Sigmoid colon (tissue), 6 donors: ENCODE measurements at regions not wholly inside any gene's neighbourhood (a gene's known extent, or its start where the extent isn't known, plus 50 kb on each side); places are given as distances from the start of the nearest gene placed in this dataset.

Source experiments
- DNase-seq: peaks from one replicate; pipeline ENCODE4 v3.0.0-alpha.2; 2019
- H3K27ac ChIP-seq, 4 donors: fragments of 200-600 bp; sonication (generic); one replicate each; pipeline ENCODE4 v1.5.1; 2016 to 2019; ENCODE audit warnings: mild to moderate bottlenecking in 1 of 4
- H3K27me3 ChIP-seq, 3 donors: fragments of 200-600 bp; sonication (generic); one replicate each; pipeline ENCODE4 v1.5.1; 2019; ENCODE audit warnings: mild to moderate bottlenecking in 1 of 3
- H3K36me3 ChIP-seq, 4 donors: fragments of 200-600 bp; sonication (generic); one replicate each; pipeline ENCODE4 v1.5.1; 2016 to 2019
- H3K4me1 ChIP-seq, 4 donors: fragments of 200-600 bp; sonication (generic); one replicate each; pipeline ENCODE4 v1.5.1; 2017 to 2019
- H3K4me3 ChIP-seq, 4 donors: fragments of 200-600 bp; sonication (generic); one replicate each; pipeline ENCODE4 v1.5.1; 2017 to 2019; ENCODE audit warnings: mild to moderate bottlenecking in 2 of 4, moderate library complexity in 1 of 4
- H3K9me3 ChIP-seq, 4 donors: fragments of 200-600 bp in 3 of 4; sonication (generic) in 3 of 4; one replicate each; pipeline versions ENCODE4 v1.5.1 to v1.6.1; 2013 to 2019
- EP300 ChIP-seq, 4 donors: sonication (generic); formaldehyde crosslinking; IDR thresholded peaks; one replicate each; pipeline ENCODE4 v1.6.1; 2017; ENCODE audit warnings: antibody characterized with exemption in 4 of 4
- POLR2A ChIP-seq, 2 donors: fragments of 450-650 bp; IDR thresholded peaks; one replicate each; pipeline ENCODE4 v1.6.1; 2016; ENCODE audit warnings: antibody characterized with exemption in 2 of 2, mild to moderate bottlenecking in 2 of 2, moderate library complexity in 2 of 2
- POLR2AphosphoS5 ChIP-seq, 4 donors: sonication (generic); formaldehyde crosslinking; IDR thresholded peaks; one replicate each; pipeline ENCODE4 v1.6.1; 2017; ENCODE audit warnings: antibody characterized with exemption in 4 of 4
- WGBS, 2 donors: extraction: QIAGEN DNeasy Blood & Tissue Kit; methylation state at CpG; one replicate each; pipeline ENCODE4 v1.1.7; 2013; 5-methylcytosine and 5-hydroxymethylcytosine counted together
- intact Hi-C: fragments of 100-400 bp; cut with DNase I; formaldehyde crosslinking; loops from one replicate; pipeline ENCODE4 v1.15.1; 2023
- TF ChIP-seq, protein P1 (sequence below), 4 experiments: fragments of 450-650 bp in 3 of 4; fragments of 200-600 bp in 1 of 4; IDR thresholded peaks; one replicate each; pipeline ENCODE4 v1.5.1; 2016 to 2019; ENCODE audit warnings: antibody characterized with exemption in 4 of 4, mild to moderate bottlenecking in 3 of 4, moderate library complexity in 2 of 4
- donor health status: healthy with polysubstance abuse.
- donor health status: healthy.

DNA sequence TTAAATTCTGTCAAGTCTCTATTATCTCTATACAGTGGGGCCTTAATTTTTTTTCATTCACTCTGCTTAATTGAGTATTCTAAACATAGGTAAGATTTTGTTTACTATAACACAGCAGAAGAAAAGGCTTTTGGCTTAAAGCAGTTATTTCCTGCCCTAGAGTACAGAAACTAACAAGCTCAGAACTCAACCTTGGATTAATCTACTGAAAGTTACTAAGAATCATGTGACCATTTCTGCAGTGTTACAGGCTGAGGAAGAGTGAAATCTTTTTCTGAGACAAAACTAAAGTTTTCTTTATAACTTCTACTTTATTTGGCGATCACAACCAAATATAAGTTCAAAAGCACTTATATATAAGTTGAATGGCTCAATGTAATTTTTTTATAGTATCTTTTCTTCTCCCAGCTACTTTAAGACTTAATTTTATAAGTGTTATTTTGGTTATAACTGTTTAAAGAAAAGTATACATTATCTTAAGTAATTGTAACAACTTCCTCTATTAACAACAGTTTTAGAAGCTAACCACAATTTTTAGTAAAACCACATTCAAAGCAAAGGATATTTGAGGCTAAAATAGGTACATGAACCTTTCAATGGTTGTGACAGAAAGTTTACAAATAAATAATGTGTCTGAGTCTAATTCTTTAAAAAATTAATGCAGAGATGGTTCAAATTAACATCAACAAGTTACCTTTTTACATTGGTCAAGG, 240.6 kb upstream of the NAALADL2 start:
- no peak for DNase-seq
- Histone ChIP-seq H3K9me3 (no peaks in the 10 kb centered on the region), H3K4me3 (no peak overlapping the region), H3K4me1 (peaks cover 0 to 16% (median 0%) of the 10 kb centered on the region in 4 donors), H3K27ac (no peak overlapping the region), H3K36me3 (no peaks in the 10 kb centered on the region), H3K27me3 (no peaks in the 10 kb centered on the region)
- WGBS, 2 donors: 52 to 80% methylated on average over 1 of the region's 1 CpG
- no peak for TF ChIP-seq POLR2A (IDR thresholded peaks at IDR 0.05)
- TF ChIP-seq, protein P1, sequence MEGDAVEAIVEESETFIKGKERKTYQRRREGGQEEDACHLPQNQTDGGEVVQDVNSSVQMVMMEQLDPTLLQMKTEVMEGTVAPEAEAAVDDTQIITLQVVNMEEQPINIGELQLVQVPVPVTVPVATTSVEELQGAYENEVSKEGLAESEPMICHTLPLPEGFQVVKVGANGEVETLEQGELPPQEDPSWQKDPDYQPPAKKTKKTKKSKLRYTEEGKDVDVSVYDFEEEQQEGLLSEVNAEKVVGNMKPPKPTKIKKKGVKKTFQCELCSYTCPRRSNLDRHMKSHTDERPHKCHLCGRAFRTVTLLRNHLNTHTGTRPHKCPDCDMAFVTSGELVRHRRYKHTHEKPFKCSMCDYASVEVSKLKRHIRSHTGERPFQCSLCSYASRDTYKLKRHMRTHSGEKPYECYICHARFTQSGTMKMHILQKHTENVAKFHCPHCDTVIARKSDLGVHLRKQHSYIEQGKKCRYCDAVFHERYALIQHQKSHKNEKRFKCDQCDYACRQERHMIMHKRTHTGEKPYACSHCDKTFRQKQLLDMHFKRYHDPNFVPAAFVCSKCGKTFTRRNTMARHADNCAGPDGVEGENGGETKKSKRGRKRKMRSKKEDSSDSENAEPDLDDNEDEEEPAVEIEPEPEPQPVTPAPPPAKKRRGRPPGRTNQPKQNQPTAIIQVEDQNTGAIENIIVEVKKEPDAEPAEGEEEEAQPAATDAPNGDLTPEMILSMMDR (IDR thresholded peaks at IDR 0.05): no peak
- TF ChIP-seq EP300 (IDR thresholded peaks at IDR 0.05): no peak
- no peak for TF ChIP-seq POLR2AphosphoS5 (IDR thresholded peaks at IDR 0.05)
- intact Hi-C loops: no loop called here

DNA sequence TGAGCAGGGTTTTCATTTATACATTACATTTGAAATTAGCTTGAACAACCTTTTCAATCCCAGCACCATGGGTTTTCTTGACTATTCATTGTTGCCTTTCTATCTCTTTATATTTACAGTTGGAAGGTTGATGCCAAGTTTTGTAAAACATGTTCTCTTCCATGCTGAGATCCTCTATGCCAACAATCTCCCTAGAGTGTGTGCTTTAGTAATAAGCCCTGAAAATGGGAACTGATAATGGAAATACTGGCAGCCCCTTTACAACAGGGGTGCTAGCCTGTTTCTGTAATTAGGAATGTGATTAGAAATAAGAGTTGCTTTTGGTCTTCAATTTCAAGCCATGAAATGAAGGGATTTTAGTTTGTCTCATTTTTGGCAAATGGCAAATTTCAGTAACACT, 239.9 kb upstream of the NAALADL2 start:
- no peak for TF ChIP-seq POLR2A (IDR thresholded peaks at IDR 0.05)
- Histone ChIP-seq H3K4me1 (peaks cover 0 to 16% (median 0%) of the 10 kb centered on the region in 4 donors), H3K27me3 (no peaks in the 10 kb centered on the region), H3K4me3 (no peak overlapping the region), H3K36me3 (no peaks in the 10 kb centered on the region), H3K27ac (no peak overlapping the region), H3K9me3 (no peaks in the 10 kb centered on the region)
- DNase-seq: no peak
- intact Hi-C loops: no loop called here

DNA sequence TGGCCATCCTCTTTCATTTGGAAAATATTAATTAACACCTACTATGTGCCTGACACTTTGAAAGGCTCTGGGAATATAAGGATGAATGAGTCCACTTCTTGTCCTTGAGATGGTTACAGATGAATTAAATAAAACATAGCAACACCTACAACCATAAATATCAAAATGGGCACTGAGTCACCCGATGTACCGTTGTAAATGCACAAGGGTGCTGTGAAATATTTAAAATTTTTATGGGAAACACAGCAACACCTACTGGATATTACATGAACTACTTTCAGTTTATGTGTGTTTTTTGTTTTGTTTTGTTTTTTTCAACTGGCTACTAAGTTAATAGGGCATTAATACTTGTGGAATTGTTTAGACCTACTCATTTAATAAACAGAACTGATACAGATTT, 239.0 kb upstream of the NAALADL2 start:
- H3K4me3 ChIP-seq: no peak overlapping the region
- H3K9me3 ChIP-seq: no peaks in the 10 kb centered on the region
- no peak for TF ChIP-seq EP300 (IDR thresholded peaks at IDR 0.05)
- TF ChIP-seq, protein P1 (IDR thresholded peaks at IDR 0.05): peak in 2 of 4 experiments; percentile 19 to 20
- WGBS, 2 donors: 27 to 46% methylated on average over 2 of the region's 2 CpGs
- no peaks in the 10 kb centered on the region for H3K36me3 ChIP-seq
- no peaks in the 10 kb centered on the region for H3K27me3 ChIP-seq
- DNase-seq: no peak
- intact Hi-C loops: no loop called here
- no peak overlapping the region for H3K27ac ChIP-seq
- peaks cover 0 to 16% (median 0%) of the 10 kb centered on the region in 4 donors for H3K4me1 ChIP-seq

DNA sequence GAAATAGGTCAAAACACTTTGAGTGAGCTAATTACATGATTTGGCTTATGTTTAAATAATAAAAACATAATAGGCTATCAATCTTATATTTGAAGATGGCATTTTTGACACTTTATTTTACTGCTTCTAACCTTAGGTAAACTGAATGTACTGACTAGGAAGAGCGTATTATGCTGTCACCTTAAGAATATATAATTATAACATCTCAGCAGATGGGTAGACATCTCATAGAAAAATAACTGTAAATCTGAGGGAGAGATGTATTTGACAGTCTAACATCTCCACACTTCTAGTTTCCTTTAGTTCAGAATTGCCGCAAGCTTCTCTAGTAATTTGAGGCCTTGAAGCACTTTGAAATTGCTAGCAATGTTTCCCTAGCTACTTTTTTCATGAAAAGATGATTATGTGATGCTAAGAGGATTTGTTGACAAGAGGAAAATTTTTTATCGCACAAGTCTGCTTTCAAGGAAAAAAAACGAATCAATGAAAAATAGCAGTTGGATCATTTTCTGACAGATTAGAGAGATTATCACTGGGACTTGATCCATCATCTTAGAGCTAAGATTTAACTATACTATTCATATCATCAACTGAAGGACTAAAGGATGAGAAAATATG, 238.2 kb upstream of the NAALADL2 start:
- Histone ChIP-seq H3K27ac (no peak overlapping the region), H3K9me3 (no peaks in the 10 kb centered on the region), H3K4me1 (peaks cover 0 to 16% (median 0%) of the 10 kb centered on the region in 4 donors), H3K36me3 (no peaks in the 10 kb centered on the region), H3K27me3 (no peaks in the 10 kb centered on the region), H3K4me3 (no peak overlapping the region)
- no peak for DNase-seq
- intact Hi-C loops: no loop called here
- 83 to 88% methylated on average over 4 of the region's 4 CpGs for WGBS, 2 donors
- TF ChIP-seq POLR2A (IDR thresholded peaks at IDR 0.05): no peak
- no peak for TF ChIP-seq EP300 (IDR thresholded peaks at IDR 0.05)
- TF ChIP-seq, protein P1 (IDR thresholded peaks at IDR 0.05): no peak
- TF ChIP-seq POLR2AphosphoS5 (IDR thresholded peaks at IDR 0.05): no peak

DNA sequence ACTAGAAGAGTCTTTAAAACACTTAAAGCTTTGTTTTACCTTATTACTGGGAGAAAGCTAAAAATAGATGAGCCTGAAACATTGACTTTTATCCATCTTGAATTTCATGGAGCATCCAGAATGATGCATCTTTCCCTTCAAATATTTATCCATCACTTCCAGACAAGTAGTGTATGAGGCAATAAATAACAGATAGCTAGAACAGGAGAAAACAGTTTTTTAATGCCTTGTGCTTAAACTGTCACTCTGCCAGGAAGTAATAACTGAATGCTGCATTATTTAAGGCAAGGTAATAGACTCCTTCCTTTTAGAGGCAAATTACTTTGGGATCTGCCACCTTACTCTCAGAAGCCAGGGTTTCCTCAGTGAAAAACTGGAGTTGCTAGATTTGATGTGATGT, 225.8 kb upstream of the NAALADL2 start:
- TF ChIP-seq, protein P1 (IDR thresholded peaks at IDR 0.05): no peak
- TF ChIP-seq EP300 (IDR thresholded peaks at IDR 0.05): no peak
- no peak for TF ChIP-seq POLR2A (IDR thresholded peaks at IDR 0.05)
- no peak for TF ChIP-seq POLR2AphosphoS5 (IDR thresholded peaks at IDR 0.05)
- no peak for DNase-seq
- Histone ChIP-seq H3K4me3 (no peak overlapping the region), H3K27me3 (no peaks in the 10 kb centered on the region), H3K27ac (no peak overlapping the region), H3K36me3 (no peaks in the 10 kb centered on the region), H3K9me3 (no peaks in the 10 kb centered on the region), H3K4me1 (no peaks in the 10 kb centered on the region)
- intact Hi-C loops: no loop called here
